Stimulated activated CD8-positive, alpha-beta memory T cell treated with anti-CD3 and anti-CD28 coated beads, Interleukin-7, amount 100 ng/mL, for 4 hours (primary cell): ENCODE measurements at regions not wholly inside any gene's neighbourhood (a gene's known extent, or its start where the extent isn't known, plus 50 kb on each side); places are given as distances from the start of the nearest gene placed in this dataset.

Experiments used
- DNase-seq, 2 donors: peaks; one replicate each; pipeline ENCODE4 v3.0.0-alpha.2; 2020; ENCODE audit warnings: low read depth in 2 of 2

GRCh38 chr18:39761273-39761672, 2193.8 kb upstream of the PIK3C3 start:
- no peak for DNase-seq

GRCh38 chr18:39759926-39760325, 2194.3 kb upstream of the CELF4 start:
- DNase-seq: no peak

GRCh38 chr18:39753178-39753577, 2187.6 kb upstream of the CELF4 start:
- DNase-seq: no peak

DNA sequence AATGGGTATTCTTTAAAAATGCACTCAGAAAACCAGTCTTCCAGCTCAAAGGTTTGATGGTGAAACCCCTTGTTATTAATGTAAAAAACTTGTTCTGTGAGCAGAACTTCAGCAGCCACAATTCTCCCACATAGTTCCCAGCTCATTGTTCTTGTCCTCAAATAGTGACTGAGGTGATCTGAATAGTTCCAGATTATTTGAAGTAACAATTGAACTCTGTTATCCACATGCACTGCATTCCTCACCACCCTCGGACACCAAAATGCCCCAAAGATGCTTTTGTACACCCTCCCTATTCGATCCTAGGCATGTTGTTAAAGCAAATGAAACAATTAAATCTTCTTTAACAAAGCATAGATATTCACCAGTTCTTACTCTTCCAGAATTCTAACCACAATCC, 2186.8 kb upstream of the CELF4 start:
- no peak for DNase-seq

DNA sequence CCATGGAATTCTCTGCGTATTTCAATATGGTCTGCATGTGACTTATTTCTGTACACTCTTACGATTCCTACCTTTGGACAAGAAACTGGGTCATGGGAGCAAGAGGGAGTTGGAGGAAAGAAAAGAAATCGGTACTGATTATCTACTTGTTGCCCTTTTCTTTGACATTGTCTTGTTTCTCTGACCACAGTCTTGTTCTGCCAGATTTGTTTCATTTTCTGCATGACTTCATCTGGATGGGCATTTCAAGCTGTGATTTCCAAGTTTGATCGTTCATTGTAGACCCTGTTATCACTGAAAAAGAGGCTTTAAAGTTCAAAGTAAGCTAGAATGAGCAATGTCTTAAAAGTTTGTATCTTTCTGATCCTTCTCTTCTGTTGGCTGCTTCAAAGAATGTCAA, 2186.3 kb upstream of the CELF4 start:
- DNase-seq: no peak

- DNase-seq: no peak
Observed at GRCh38 chr18:39751161-39751560, 2185.6 kb upstream of the CELF4 start.

DNA sequence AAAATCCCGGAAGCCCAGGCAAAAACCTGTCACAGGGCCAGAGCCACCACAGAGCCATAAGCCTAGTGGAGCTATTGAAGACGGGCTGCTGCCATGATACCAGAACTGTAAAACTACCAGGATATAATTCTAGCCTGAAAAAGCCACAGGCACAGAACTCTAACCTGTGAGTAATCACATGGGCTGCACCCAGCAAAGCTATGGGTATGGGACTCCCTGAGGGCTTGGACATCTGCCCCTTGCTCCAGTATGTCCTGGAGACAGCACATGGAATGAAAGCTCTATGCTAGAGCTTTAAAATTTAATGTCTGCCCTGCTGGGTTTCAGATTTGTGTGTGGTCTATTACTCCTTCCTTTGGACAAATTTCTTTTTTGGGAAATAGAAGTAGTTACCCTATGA, 2183.6 kb upstream of the CELF4 start:
- no peak for DNase-seq

DNA sequence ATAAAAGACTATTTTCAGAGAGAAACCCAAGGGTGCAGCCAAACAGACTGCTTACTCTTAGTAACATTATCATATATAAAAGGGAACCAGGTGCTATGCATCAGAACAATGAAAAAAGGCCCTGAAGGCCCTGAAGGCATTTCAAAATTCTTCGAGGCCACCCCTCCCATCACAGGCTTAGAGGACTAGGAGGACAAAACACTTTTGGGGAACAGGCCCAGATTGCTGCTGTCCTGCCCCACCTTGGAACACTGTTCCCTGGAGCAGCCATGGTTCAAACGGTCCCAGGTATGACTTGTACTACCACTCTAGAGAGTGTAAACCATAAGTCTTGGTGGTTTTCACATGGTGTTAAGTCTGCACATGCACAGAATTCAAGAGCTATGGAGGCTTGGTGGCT, 2183.1 kb upstream of the CELF4 start:
- no peak for DNase-seq

GRCh38 chr18:39746201-39746600, 2180.6 kb upstream of the CELF4 start:
- no peak for DNase-seq

- DNase-seq: no peak
Observed at GRCh38 chr18:39743463-39743862, 2177.9 kb upstream of the CELF4 start.

DNA sequence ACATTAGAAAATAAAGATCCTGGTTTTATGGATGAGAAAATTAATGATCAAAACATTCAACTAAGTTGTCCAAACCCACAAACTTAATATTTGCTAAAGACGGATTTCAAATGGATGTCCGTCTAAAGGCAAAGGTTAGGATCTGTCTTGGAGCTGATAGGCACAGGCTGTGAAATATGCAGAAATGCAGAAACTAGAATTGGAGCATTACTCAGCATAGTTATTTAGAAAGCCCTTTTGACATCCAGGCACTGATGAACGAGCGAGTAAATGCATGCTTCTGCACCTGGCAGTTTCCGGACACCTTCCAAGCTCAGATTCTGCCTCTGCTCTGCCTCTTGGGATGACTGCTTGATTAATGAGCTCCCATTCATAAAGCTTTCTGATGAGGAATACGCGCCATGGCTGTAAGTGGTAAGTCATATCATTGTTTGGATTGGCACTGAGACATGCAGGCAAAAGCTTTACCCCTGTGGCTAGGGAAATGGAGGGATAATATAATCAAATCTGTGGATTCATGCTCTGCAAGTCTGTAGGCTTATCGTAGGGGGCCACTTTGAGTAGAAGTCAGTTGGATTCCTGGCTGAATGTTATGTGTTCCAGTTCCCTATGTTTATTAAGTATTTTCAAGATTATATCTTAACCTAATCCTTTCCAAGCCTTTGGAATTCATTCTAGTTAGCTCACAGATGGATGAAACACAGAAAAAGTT, 2176.3 kb upstream of the CELF4 start:
- DNase-seq: no peak

DNA sequence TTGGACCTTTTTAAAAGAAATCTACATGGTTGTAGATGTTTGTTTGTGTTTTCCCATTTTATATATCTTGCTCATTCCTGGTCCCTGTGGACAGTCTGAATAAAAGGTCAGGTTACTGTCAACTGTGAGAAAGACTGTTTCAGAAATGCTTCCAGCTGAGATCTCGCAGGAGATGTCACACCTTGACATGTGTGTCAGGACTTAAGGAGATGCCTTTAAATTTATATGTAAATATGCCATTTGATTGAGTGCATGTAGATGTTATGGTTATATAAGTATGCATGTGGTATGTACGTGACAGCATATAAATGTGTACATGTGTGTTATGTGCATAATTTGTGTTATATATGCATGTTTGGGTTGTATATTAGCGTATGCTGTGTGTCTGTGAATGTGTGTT, 2172.3 kb upstream of the CELF4 start:
- no peak for DNase-seq

- no peak for DNase-seq
Observed at GRCh38 chr18:39732918-39733317, 2167.3 kb upstream of the CELF4 start.

GRCh38 chr18:39730606-39731005, 2165.0 kb upstream of the CELF4 start:
- DNase-seq: no peak

- no peak for DNase-seq
Observed at GRCh38 chr18:39724652-39725051, 2159.1 kb upstream of the CELF4 start.

GRCh38 chr18:39721712-39722111, 2156.1 kb upstream of the CELF4 start:
- no peak for DNase-seq

DNA sequence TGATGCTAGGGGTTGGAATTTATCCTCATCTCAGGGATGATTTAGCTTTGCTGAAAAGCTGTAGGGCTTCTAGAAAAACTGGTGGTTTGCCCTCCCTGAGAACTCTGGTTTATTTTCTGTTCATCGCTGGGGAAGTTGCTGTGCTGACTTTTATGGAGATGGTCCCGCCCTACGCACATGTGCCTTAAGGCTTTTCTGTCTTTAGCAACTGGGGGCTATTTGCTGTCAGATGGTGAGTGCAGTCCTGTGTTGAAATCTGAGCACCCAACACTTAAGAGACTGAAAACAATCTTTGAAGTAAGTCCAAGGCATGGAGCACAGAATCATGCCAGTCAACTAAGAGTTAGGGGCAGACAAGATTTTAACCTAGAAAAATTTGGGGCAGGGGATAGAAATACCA, 2148.4 kb upstream of the CELF4 start:
- no peak for DNase-seq

DNA sequence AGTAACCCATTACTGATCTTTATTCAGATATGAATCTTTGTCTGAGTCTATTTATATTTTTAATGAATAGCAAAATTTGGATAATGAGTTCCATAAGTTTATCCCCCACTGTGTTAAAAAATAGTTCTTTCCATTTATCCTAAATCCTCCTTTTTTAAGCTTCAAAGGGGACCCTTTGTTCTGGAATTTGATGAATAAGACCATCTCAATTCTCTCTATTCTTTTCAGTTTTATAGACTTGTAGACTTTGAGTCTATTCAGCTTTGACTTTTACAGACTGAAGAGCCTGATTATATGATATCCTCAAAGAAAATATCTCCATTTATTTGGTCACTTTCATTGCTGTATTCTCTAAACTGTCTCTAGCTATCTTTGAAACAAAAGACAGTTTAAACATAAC, 2146.1 kb upstream of the CELF4 start:
- no peak for DNase-seq

GRCh38 chr18:39705362-39705761, 2139.8 kb upstream of the CELF4 start:
- no peak for DNase-seq

- DNase-seq: no peak
Observed at GRCh38 chr18:39702888-39703287, 2137.3 kb upstream of the CELF4 start.

DNA sequence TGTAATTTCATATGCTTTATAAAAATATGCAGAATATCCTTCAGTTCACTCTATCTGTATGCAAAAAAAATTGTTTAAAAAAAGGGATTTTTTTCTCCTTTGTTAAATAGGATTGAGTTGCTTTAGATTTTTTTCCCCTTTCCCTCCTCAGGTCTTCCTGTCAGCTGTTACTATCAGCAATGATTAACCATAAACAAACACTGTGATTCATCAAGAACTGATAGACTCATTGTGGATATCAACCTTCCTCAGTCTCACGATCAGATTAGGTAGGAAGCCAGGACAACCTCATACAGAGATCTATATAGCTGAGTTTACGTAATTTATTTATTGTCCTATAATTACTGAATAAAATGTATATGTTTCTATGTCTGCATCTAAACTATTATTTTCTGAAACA, 2136.2 kb upstream of the CELF4 start:
- DNase-seq: no peak

DNA sequence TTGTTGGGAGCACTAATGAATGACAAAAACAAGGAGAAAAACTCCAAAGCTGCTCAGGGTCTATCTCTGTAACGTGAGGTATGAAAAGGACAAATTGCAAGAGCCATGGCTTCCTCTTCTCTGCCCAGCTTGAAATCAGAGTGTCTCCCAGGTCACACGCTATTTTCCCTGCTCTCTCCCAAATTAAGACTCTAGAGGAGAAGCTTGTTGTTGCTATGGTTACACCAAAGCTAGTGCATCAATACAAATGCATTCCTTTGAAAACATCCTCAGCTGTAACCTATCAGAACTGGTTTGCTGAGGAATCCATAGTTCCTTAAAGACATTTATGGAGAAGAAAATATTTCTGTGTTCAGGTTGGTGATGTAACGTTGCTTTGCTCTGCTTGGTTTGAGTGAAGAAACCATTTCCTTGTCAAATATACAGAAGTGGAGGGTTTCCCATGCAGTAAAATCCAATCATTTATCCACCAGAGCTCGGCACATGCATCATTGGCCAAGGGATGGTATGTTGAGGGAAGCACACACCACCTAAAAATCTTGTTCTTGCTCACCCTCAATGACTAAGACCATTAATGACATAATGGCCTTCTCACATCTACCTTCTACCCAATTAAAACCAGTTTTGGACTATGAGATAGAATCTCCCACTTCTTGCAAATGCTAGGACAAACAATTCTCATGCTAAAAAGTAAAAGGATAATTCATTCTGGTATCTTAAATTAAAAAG, 2135.6 kb upstream of the CELF4 start:
- DNase-seq: no peak

GRCh38 chr18:39699340-39699964, 2133.9 kb upstream of the CELF4 start:
- no peak for DNase-seq
